ENCODE measurements at regions not wholly inside any gene's neighbourhood (a gene's known extent, or its start where the extent isn't known, plus 50 kb on each side); places are given as distances from the start of the nearest gene placed in this dataset.

DNA sequence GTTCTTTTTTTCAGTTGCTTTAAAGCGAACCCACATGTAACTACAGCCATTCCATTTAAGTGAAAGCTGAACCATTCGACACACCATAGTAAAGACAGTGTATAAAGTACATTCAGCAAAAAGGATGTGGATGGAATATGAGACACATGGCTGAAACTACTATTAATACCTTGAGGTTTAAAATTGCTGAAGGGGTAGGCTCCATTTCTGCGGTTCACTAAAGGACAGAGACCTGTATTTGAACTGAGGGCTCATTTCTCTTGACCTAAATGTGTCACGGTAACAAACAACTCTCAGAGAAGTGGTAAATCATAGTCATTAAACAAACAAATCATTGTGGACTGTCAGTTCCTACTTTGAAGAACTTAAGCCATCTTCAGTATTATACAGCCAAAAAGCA is 1085.6 kb upstream of the TENM3 start:
- no peak overlapping the region for H3K27ac ChIP-seq
- no peak for DNase-seq (ENCODE audit: extremely low spot score in 2 of 2)
- intact Hi-C loops (cut with DNase I): no loop called here
- H3K9me3 ChIP-seq: no peaks in the 10 kb centered on the region
- H3K4me1 ChIP-seq: no peaks in the 10 kb centered on the region
- H3K36me3 ChIP-seq: no peaks in the 10 kb centered on the region
- no peaks in the 10 kb centered on the region for H3K27me3 ChIP-seq
- no peak overlapping the region for H3K4me3 ChIP-seq
- TF ChIP-seq CTCF (IDR thresholded peaks at IDR 0.05) (no peak), POLR2A (IDR thresholded peaks at IDR 0.05) (no peak), POLR2AphosphoS5 (IDR thresholded peaks at IDR 0.05; ENCODE audit: insufficient read depth in 1 of 2, low read depth in 1 of 2) (no peak)

GRCh38 chr4:181158971-181159370 is 1084.2 kb upstream of the TENM3 start:
- Histone ChIP-seq H3K4me3 (no peak overlapping the region), H3K27ac (no peak overlapping the region), H3K4me1 (no peaks in the 10 kb centered on the region), H3K9me3 (no peaks in the 10 kb centered on the region), H3K36me3 (no peaks in the 10 kb centered on the region), H3K27me3 (no peaks in the 10 kb centered on the region)
- TF ChIP-seq POLR2A (IDR thresholded peaks at IDR 0.05) (no peak), CTCF (IDR thresholded peaks at IDR 0.05) (no peak), POLR2AphosphoS5 (IDR thresholded peaks at IDR 0.05; ENCODE audit: insufficient read depth in 1 of 2, low read depth in 1 of 2) (no peak)
- no peak for DNase-seq (ENCODE audit: extremely low spot score in 2 of 2)
- intact Hi-C loops (cut with DNase I): no loop called here

GRCh38 chr4:181161669-181162068 is 1081.5 kb upstream of the TENM3 start:
- H3K4me1 ChIP-seq: no peaks in the 10 kb centered on the region
- H3K9me3 ChIP-seq: no peaks in the 10 kb centered on the region
- TF ChIP-seq CTCF (IDR thresholded peaks at IDR 0.05) (no peak), POLR2AphosphoS5 (IDR thresholded peaks at IDR 0.05; ENCODE audit: insufficient read depth in 1 of 2, low read depth in 1 of 2) (no peak), POLR2A (IDR thresholded peaks at IDR 0.05) (no peak)
- H3K27me3 ChIP-seq: no peaks in the 10 kb centered on the region
- H3K27ac ChIP-seq: no peak overlapping the region
- no peaks in the 10 kb centered on the region for H3K36me3 ChIP-seq
- no peak overlapping the region for H3K4me3 ChIP-seq
- no peak for DNase-seq (ENCODE audit: extremely low spot score in 2 of 2)
- intact Hi-C loops (cut with DNase I): no loop called here

DNA sequence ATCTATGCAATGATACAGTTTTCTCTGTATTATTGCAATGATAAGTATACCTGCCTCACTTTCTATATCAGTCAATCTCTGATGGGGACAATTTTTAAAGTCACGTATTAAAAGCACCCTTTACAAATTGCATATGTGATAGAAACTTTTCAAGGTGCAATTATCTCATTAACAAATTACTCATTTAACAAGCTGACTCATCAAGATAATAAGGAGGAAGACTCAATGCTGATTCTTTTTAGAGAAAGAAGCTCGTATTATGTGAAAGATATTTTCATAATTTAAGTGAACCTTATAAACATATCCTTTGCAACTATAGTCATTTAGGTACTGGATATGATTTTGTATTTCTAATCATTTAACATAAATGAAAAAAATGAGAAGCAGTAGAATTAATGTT is 1080.9 kb upstream of the TENM3 start:
- H3K4me1 ChIP-seq: no peaks in the 10 kb centered on the region
- no peaks in the 10 kb centered on the region for H3K9me3 ChIP-seq
- H3K27me3 ChIP-seq: no peaks in the 10 kb centered on the region
- TF ChIP-seq POLR2A (IDR thresholded peaks at IDR 0.05) (no peak), CTCF (IDR thresholded peaks at IDR 0.05) (no peak), POLR2AphosphoS5 (IDR thresholded peaks at IDR 0.05; ENCODE audit: insufficient read depth in 1 of 2, low read depth in 1 of 2) (no peak)
- intact Hi-C loops (cut with DNase I): no loop called here
- H3K27ac ChIP-seq: no peak overlapping the region
- no peak for DNase-seq (ENCODE audit: extremely low spot score in 2 of 2)
- no peak overlapping the region for H3K4me3 ChIP-seq
- no peaks in the 10 kb centered on the region for H3K36me3 ChIP-seq

GRCh38 chr4:181162676-181163075 is 1080.5 kb upstream of the TENM3 start:
- no peaks in the 10 kb centered on the region for H3K9me3 ChIP-seq
- no peaks in the 10 kb centered on the region for H3K27me3 ChIP-seq
- H3K27ac ChIP-seq: no peak overlapping the region
- H3K36me3 ChIP-seq: no peaks in the 10 kb centered on the region
- intact Hi-C loops (cut with DNase I): no loop called here
- no peak overlapping the region for H3K4me3 ChIP-seq
- no peaks in the 10 kb centered on the region for H3K4me1 ChIP-seq
- TF ChIP-seq POLR2AphosphoS5 (IDR thresholded peaks at IDR 0.05; ENCODE audit: insufficient read depth in 1 of 2, low read depth in 1 of 2) (no peak), CTCF (IDR thresholded peaks at IDR 0.05) (no peak), POLR2A (IDR thresholded peaks at IDR 0.05) (no peak)
- no peak for DNase-seq (ENCODE audit: extremely low spot score in 2 of 2)

Measured in vagina (tissue), 2 donors.